ENCODE measurements at regions not wholly inside any gene's neighbourhood (a gene's known extent, or its start where the extent isn't known, plus 50 kb on each side); places are given as distances from the start of the nearest gene placed in this dataset.

DNA sequence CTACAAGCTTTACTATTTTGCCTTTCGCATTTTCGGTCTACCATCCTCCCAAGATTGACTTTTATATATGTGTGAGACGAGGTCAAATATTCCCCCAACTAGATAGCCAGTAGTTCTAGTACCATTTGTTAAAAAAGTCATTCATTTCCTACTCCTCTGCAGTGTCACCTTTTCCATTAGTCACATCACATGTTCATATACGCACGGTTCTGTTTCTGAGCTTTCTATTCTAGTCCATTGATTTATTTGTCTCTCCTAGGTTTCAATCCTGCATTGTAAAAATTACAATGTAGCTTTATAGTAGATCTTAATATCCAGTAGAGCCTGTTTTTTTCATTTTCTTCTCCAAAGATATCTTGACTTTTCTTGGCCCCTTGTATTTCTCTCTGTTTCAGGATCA is 528.7 kb upstream of the TRPC7 start:
- TF ChIP-seq ZNF70 (CRISPR knock-in tag; IDR thresholded peaks at IDR 0.05) (no peak), PATZ1 (CRISPR knock-in tag; IDR thresholded peaks at IDR 0.05; ENCODE audit: borderline replicate concordance) (no peak)
- TF ChIP-seq, protein P1, sequence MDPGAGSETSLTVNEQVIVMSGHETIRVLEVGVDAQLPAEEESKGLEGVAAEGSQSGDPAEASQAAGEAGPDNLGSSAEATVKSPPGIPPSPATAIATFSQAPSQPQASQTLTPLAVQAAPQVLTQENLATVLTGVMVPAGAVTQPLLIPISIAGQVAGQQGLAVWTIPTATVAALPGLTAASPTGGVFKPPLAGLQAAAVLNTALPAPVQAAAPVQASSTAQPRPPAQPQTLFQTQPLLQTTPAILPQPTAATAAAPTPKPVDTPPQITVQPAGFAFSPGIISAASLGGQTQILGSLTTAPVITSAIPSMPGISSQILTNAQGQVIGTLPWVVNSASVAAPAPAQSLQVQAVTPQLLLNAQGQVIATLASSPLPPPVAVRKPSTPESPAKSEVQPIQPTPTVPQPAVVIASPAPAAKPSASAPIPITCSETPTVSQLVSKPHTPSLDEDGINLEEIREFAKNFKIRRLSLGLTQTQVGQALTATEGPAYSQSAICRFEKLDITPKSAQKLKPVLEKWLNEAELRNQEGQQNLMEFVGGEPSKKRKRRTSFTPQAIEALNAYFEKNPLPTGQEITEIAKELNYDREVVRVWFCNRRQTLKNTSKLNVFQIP (CRISPR knock-in tag; IDR thresholded peaks at IDR 0.05; ENCODE audit: borderline replicate concordance, low read depth) = no peak

All from SK-N-SH treated with all-trans-retinoic acid at 6 μM for 48 hours (cell line).